Mammary epithelial cell (primary cell): ENCODE measurements at regions not wholly inside any gene's neighbourhood (a gene's known extent, or its start where the extent isn't known, plus 50 kb on each side); places are given as distances from the start of the nearest gene placed in this dataset.

ENCODE experiments used
- CTCF ChIP-seq, 2 donors: IDR thresholded peaks in 1 of 2; conservative IDR thresholded peaks in 1 of 2; 2 replicates each; pipeline ENCODE4 v1.5.1; 2011 to 2012; ENCODE audit warnings: inconsistent platforms in 2 of 2, low read length in 2 of 2, mild to moderate bottlenecking in 2 of 2, control low read depth in 1 of 2, low read depth in 1 of 2; ENCODE audit not compliant: insufficient read depth in 1 of 2; ENCODE audit errors: extremely low read depth in 1 of 2
- EZH2 ChIP-seq: IDR thresholded peaks from 2 replicates; pipeline ENCODE4 v1.6.1; 2012; ENCODE audit warnings: low read length, inconsistent platforms, borderline replicate concordance

- TF ChIP-seq EZH2 = no peak
- no peak for TF ChIP-seq CTCF (conservative IDR thresholded peaks at IDR 0.05 in 1 of 2, IDR thresholded peaks at IDR 0.05 in 1 of 2; ENCODE audit: extremely low read depth in 1 of 2, insufficient read depth in 1 of 2, low read depth in 1 of 2, low read length in 2 of 2)
These were observed 158.4 kb upstream of the PIK3R1 start for GRCh38 chr5:68057191-68057590.
